K562 (cell line): ENCODE measurements at regions not wholly inside any gene's neighbourhood (a gene's known extent, or its start where the extent isn't known, plus 50 kb on each side); places are given as distances from the start of the nearest gene placed in this dataset.
A peak's percentile ranks its signal among the peaks of the same experiment; 100 is the strongest.

Experiments
- CREB1 ChIP-seq, 2 experiments: sonication (generic) in 1 of 2; formaldehyde crosslinking in 1 of 2; IDR thresholded peaks; 2 replicates each; pipeline versions ENCODE4 v1.6.1 to v1.8.0; 2012 to 2022; ENCODE audit warnings: inconsistent platforms in 1 of 2, mild to moderate bottlenecking in 1 of 2, missing genetic modification reagents in 1 of 2, moderate library complexity in 1 of 2
- EHMT2 ChIP-seq: fragments of 450-650 bp; IDR thresholded peaks from 2 replicates; pipeline ENCODE4 v1.6.1; 2018; ENCODE audit warnings: antibody characterized with exemption
- IFI16 ChIP-seq: fragments of 250-450 bp; sonication (Bioruptor Pico); IDR thresholded peaks from 2 replicates; pipeline ENCODE4 v2.1.2; 2022; ENCODE audit warnings: mild to moderate bottlenecking, inconsistent platforms
- LARP7 ChIP-seq: fragments of 450-650 bp; IDR thresholded peaks from 2 replicates; pipeline ENCODE4 v1.6.1; 2016
- MCM3 ChIP-seq: fragments of 450-650 bp; IDR thresholded peaks from 2 replicates; pipeline ENCODE4 v1.6.1; 2016
- POLR3G ChIP-seq: IDR thresholded peaks from 2 replicates; pipeline ENCODE4 v1.6.1; 2011; ENCODE audit not compliant: insufficient read length, insufficient replicate concordance; ENCODE audit errors: extremely low read depth
- SNRNP70 ChIP-seq: fragments of 200-400 bp; formaldehyde crosslinking; optimal IDR thresholded peaks from 2 replicates; pipeline ENCODE3; 2017; ENCODE audit warnings: low read depth, low read length
- TAF1 ChIP-seq: IDR thresholded peaks from 2 replicates; pipeline ENCODE4 v1.6.1; 2011; ENCODE audit warnings: mild to moderate bottlenecking, low read length, moderate library complexity; ENCODE audit not compliant: insufficient read depth, control insufficient read depth, severe bottlenecking; ENCODE audit errors: extremely low read depth
- TEAD4 ChIP-seq, 2 experiments: sonication (generic) in 1 of 2; formaldehyde crosslinking in 1 of 2; IDR thresholded peaks; 2 replicates each; pipeline versions ENCODE4 v1.6.1 to v1.8.0; 2012 to 2022; ENCODE audit warnings: borderline replicate concordance in 1 of 2, inconsistent platforms in 1 of 2, low read length in 1 of 2, mild to moderate bottlenecking in 1 of 2, missing genetic modification reagents in 1 of 2
- ZNF146 ChIP-seq: IDR thresholded peaks from one replicate; pipeline ENCODE4 v1.6.1; 2018; ENCODE audit warnings: missing compliant biosample characterization; ENCODE audit not compliant: unreplicated experiment
- TF ChIP-seq, protein P1 (sequence below): fragments of 250-450 bp; sonication (Bioruptor Pico); IDR thresholded peaks from 2 replicates; pipeline ENCODE4 v1.4.0; 2020; ENCODE audit warnings: mild to moderate bottlenecking
- TF ChIP-seq, protein P2 (sequence below): sonication (generic); formaldehyde crosslinking; IDR thresholded peaks from 2 replicates; pipeline ENCODE4 v1.8.0; 2023; ENCODE audit warnings: missing genetic modification reagents, mild to moderate bottlenecking, borderline replicate concordance

DNA sequence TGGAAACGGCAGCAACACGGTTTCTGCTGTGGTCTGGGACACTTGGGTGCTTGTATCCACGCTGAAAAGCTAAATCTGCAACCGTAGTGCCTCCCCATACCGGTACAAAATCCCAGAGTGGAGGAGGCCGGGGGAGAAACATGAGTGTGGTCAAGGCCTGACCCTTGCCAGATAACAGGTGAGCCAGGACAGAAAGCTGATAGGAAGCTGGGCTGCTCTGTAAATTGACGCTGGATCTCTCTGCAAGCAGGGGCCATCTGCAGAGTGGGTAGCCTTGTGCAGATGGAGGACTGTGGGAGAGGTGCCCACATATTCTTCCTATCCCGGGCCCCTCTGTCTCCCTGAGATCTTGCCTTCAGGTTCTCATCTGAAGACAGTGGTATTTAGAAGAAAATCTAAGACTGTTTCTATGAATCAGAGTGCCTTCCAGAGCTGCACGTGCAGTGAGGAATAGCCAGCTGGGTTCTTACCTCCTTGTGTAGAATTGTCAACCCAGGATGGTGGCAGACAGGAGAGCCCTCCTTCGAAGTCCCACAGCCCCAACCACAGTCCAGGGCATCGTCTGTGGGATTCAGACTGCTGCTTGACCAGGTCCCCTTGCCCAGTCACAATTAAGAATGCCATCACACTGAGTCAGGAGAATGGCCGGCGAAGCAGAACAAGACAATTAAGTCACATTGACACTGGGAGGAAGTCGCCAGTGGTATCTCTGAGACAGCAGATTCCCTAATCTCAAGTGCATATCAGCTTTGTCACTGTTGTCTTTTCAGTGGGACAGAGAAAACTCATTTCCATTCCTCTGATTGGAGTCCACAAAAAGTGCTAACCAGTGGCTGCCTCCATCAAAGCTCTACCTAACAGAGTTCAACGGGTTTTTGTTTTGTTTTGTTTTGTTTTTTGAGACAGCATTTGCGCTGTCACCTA is 100.0 kb upstream of the RIPOR2 start (continued):
- TF ChIP-seq, protein P1, sequence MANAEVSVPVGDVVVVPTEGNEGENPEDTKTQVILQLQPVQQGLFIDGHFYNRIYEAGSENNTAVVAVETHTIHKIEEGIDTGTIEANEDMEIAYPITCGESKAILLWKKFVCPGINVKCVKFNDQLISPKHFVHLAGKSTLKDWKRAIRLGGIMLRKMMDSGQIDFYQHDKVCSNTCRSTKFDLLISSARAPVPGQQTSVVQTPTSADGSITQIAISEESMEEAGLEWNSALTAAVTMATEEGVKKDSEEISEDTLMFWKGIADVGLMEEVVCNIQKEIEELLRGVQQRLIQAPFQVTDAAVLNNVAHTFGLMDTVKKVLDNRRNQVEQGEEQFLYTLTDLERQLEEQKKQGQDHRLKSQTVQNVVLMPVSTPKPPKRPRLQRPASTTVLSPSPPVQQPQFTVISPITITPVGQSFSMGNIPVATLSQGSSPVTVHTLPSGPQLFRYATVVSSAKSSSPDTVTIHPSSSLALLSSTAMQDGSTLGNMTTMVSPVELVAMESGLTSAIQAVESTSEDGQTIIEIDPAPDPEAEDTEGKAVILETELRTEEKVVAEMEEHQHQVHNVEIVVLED, result no peak
- no peak for TF ChIP-seq SNRNP70
- no peak for TF ChIP-seq EHMT2
- no peak for TF ChIP-seq POLR3G
- no peak for TF ChIP-seq ZNF146 (CRISPR knock-in tag)
- TF ChIP-seq IFI16 (CRISPR knock-in tag), result no peak
- TF ChIP-seq LARP7, result no peak
- TF ChIP-seq, protein P2, sequence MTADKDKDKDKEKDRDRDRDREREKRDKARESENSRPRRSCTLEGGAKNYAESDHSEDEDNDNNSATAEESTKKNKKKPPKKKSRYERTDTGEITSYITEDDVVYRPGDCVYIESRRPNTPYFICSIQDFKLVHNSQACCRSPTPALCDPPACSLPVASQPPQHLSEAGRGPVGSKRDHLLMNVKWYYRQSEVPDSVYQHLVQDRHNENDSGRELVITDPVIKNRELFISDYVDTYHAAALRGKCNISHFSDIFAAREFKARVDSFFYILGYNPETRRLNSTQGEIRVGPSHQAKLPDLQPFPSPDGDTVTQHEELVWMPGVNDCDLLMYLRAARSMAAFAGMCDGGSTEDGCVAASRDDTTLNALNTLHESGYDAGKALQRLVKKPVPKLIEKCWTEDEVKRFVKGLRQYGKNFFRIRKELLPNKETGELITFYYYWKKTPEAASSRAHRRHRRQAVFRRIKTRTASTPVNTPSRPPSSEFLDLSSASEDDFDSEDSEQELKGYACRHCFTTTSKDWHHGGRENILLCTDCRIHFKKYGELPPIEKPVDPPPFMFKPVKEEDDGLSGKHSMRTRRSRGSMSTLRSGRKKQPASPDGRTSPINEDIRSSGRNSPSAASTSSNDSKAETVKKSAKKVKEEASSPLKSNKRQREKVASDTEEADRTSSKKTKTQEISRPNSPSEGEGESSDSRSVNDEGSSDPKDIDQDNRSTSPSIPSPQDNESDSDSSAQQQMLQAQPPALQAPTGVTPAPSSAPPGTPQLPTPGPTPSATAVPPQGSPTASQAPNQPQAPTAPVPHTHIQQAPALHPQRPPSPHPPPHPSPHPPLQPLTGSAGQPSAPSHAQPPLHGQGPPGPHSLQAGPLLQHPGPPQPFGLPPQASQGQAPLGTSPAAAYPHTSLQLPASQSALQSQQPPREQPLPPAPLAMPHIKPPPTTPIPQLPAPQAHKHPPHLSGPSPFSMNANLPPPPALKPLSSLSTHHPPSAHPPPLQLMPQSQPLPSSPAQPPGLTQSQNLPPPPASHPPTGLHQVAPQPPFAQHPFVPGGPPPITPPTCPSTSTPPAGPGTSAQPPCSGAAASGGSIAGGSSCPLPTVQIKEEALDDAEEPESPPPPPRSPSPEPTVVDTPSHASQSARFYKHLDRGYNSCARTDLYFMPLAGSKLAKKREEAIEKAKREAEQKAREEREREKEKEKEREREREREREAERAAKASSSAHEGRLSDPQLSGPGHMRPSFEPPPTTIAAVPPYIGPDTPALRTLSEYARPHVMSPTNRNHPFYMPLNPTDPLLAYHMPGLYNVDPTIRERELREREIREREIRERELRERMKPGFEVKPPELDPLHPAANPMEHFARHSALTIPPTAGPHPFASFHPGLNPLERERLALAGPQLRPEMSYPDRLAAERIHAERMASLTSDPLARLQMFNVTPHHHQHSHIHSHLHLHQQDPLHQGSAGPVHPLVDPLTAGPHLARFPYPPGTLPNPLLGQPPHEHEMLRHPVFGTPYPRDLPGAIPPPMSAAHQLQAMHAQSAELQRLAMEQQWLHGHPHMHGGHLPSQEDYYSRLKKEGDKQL (CRISPR knock-in tag), result no peak
- peak; percentile 73 for TF ChIP-seq TEAD4 (IDR thresholded peaks at IDR 0.05; ENCODE audit: low read length)
- TF ChIP-seq TEAD4 (CRISPR knock-in tag; IDR thresholded peaks at IDR 0.05; ENCODE audit: borderline replicate concordance), result no peak
- TF ChIP-seq MCM3, result no peak
- no peak for TF ChIP-seq CREB1 (IDR thresholded peaks at IDR 0.05)
- TF ChIP-seq CREB1 (CRISPR knock-in tag; IDR thresholded peaks at IDR 0.05), result no peak
- TF ChIP-seq TAF1, result no peak
